ENCODE measurements at regions not wholly inside any gene's neighbourhood (a gene's known extent, or its start where the extent isn't known, plus 50 kb on each side); places are given as distances from the start of the nearest gene placed in this dataset.

DNA sequence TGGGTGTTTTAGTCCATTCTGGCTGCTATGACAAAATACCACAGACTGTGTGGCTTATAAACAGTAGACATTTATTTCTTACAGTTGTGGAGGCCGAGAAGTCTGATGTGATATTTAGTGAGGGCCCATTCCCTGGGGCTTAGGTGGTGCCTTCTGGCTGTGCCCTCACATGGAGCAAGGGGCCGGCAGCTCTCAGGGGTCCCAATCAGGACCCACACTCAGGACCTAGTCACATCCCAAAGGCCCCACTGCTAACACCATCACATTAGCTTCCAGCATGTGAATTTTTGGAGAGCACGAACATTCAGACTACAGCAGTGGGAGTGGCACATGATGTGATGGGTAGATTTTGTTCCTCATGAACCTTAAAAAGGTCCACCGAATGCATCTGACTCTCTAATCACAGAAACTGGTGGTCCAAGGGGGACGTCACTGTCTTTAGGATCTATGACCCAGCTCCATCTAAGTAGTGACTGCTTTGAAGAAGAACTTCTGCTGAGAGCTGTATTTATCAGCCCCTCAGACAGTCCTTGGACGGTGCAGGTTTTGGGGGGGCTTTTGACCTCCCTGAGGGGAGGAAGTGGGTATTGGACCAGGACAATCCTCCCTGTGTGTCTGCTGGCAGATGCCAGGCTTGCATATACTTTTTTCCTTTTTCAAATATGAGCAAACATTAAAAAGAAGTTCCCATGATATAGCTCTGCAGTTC lies 154.5 kb upstream of the ZNF32 start:
- intact Hi-C loops (cut with micrococcal nuclease; ENCODE audit: unreplicated experiment) = no loop called here
- Mint-ChIP-seq H3K36me3 (ENCODE audit: insufficient read depth, unreplicated experiment) (no peaks in the 10 kb centered on the region), H3K27me3 (ENCODE audit: unreplicated experiment) (peaks cover 34% of the 10 kb centered on the region), H3K27ac (ENCODE audit: unreplicated experiment) (no peak overlapping the region), H3K4me1 (ENCODE audit: low read depth, unreplicated experiment) (no peaks in the 10 kb centered on the region), H3K9me3 (ENCODE audit: low read depth, unreplicated experiment) (no peaks in the 10 kb centered on the region), H3K4me3 (ENCODE audit: low read depth, unreplicated experiment) (no peak overlapping the region)
- CTCF ChIA-PET = no interaction called here
- no peak for DNase-seq
- TF ChIP-seq, protein P1, sequence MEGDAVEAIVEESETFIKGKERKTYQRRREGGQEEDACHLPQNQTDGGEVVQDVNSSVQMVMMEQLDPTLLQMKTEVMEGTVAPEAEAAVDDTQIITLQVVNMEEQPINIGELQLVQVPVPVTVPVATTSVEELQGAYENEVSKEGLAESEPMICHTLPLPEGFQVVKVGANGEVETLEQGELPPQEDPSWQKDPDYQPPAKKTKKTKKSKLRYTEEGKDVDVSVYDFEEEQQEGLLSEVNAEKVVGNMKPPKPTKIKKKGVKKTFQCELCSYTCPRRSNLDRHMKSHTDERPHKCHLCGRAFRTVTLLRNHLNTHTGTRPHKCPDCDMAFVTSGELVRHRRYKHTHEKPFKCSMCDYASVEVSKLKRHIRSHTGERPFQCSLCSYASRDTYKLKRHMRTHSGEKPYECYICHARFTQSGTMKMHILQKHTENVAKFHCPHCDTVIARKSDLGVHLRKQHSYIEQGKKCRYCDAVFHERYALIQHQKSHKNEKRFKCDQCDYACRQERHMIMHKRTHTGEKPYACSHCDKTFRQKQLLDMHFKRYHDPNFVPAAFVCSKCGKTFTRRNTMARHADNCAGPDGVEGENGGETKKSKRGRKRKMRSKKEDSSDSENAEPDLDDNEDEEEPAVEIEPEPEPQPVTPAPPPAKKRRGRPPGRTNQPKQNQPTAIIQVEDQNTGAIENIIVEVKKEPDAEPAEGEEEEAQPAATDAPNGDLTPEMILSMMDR (IDR thresholded peaks at IDR 0.05; ENCODE audit: unreplicated experiment) = no peak
- BruUV-seq (replicated peaks) = no TSS peak

GRCh38 chr10:43801626-43802025 lies 152.9 kb upstream of the ZNF32 start:
- Mint-ChIP-seq H3K27ac (ENCODE audit: unreplicated experiment) (no peak overlapping the region), H3K4me3 (ENCODE audit: low read depth, unreplicated experiment) (no peak overlapping the region), H3K9me3 (ENCODE audit: low read depth, unreplicated experiment) (no peaks in the 10 kb centered on the region), H3K27me3 (ENCODE audit: unreplicated experiment) (peaks cover 34% of the 10 kb centered on the region), H3K36me3 (ENCODE audit: insufficient read depth, unreplicated experiment) (no peaks in the 10 kb centered on the region), H3K4me1 (ENCODE audit: low read depth, unreplicated experiment) (no peaks in the 10 kb centered on the region)
- BruUV-seq (replicated peaks) = no TSS peak
- intact Hi-C loops (cut with micrococcal nuclease; ENCODE audit: unreplicated experiment) = no loop called here
- no peak for DNase-seq
- TF ChIP-seq, protein P1 (IDR thresholded peaks at IDR 0.05; ENCODE audit: unreplicated experiment) = no peak
- CTCF ChIA-PET = no interaction called here

GRCh38 chr10:43801140-43801539 lies 152.5 kb upstream of the ZNF32 start:
- intact Hi-C loops (cut with micrococcal nuclease; ENCODE audit: unreplicated experiment) = no loop called here
- no peak overlapping the region for H3K4me3 Mint-ChIP-seq (ENCODE audit: low read depth, unreplicated experiment)
- H3K9me3 Mint-ChIP-seq (ENCODE audit: low read depth, unreplicated experiment) = no peaks in the 10 kb centered on the region
- no peaks in the 10 kb centered on the region for H3K36me3 Mint-ChIP-seq (ENCODE audit: insufficient read depth, unreplicated experiment)
- no TSS peak for BruUV-seq (replicated peaks)
- no peaks in the 10 kb centered on the region for H3K4me1 Mint-ChIP-seq (ENCODE audit: low read depth, unreplicated experiment)
- DNase-seq = no peak
- peaks cover 34% of the 10 kb centered on the region for H3K27me3 Mint-ChIP-seq (ENCODE audit: unreplicated experiment)
- TF ChIP-seq, protein P1 (IDR thresholded peaks at IDR 0.05; ENCODE audit: unreplicated experiment) = no peak
- H3K27ac Mint-ChIP-seq (ENCODE audit: unreplicated experiment) = no peak overlapping the region
- CTCF ChIA-PET = no interaction called here

DNA sequence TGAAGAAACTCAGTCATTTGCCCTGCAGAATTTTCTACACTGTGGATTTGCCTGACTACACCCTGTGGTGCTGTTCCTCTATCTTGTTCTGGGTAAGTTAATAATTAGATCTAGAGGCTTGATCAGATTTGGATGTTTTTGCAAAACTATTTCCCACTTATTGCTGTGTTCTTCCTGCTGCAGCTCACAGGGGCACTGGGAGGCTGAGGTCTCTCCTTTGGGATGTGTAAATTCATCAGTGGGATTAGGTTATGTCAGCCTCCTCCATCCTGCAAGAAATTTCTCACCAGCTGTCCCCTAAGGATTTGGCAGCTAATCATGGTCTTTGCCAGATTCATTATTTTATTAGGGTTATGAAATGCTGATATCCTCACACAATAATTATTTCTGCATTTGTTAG lies 148.1 kb upstream of the ZNF32 start:
- BruUV-seq (replicated peaks) = no TSS peak
- no peaks in the 10 kb centered on the region for H3K36me3 Mint-ChIP-seq (ENCODE audit: insufficient read depth, unreplicated experiment)
- H3K27me3 Mint-ChIP-seq (ENCODE audit: unreplicated experiment) = peaks cover 46% of the 10 kb centered on the region
- H3K9me3 Mint-ChIP-seq (ENCODE audit: low read depth, unreplicated experiment) = no peaks in the 10 kb centered on the region
- no peak overlapping the region for H3K4me3 Mint-ChIP-seq (ENCODE audit: low read depth, unreplicated experiment)
- no peak overlapping the region for H3K27ac Mint-ChIP-seq (ENCODE audit: unreplicated experiment)
- intact Hi-C loops (cut with micrococcal nuclease; ENCODE audit: unreplicated experiment) = no loop called here
- no peak for DNase-seq
- TF ChIP-seq, protein P1 (IDR thresholded peaks at IDR 0.05; ENCODE audit: unreplicated experiment) = no peak
- no peaks in the 10 kb centered on the region for H3K4me1 Mint-ChIP-seq (ENCODE audit: low read depth, unreplicated experiment)
- CTCF ChIA-PET = no interaction called here

Data from Calu3 (cell line).